NCI-H2227 (cell line): ENCODE measurements at regions not wholly inside any gene's neighbourhood (a gene's known extent, or its start where the extent isn't known, plus 50 kb on each side); places are given as distances from the start of the nearest gene placed in this dataset.

Source experiments
- DNase-seq: peaks from one replicate; lab custom pipeline; 2025; ENCODE audit not compliant: unreplicated experiment; lab: John Stamatoyannopoulos, UW

DNA sequence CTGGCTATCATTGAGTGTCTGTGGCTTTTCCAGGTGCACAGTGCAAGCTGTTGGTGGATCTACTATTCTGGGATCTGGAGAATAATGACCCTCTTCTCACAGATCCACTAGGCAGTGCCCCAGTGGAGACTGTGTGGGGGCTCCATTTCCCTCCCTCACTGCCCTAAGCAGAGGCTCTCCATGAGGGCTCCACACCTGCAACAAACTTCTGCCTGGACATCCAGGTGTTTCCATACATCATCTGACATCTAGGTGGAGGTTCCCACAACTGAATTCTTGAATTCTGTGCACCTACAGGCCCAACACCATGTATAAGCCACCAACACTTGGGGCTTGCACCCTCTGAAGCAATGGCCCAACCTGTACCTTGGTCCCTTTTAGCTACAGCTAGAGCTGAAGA, 775.4 kb upstream of the CDH2 start:
- DNase-seq: no peak

- DNase-seq: no peak
Observed at GRCh38 chr18:28947900-28948299, 771.0 kb upstream of the CDH2 start.

GRCh38 chr18:28946471-28946870, 769.5 kb upstream of the CDH2 start:
- DNase-seq: no peak

DNA sequence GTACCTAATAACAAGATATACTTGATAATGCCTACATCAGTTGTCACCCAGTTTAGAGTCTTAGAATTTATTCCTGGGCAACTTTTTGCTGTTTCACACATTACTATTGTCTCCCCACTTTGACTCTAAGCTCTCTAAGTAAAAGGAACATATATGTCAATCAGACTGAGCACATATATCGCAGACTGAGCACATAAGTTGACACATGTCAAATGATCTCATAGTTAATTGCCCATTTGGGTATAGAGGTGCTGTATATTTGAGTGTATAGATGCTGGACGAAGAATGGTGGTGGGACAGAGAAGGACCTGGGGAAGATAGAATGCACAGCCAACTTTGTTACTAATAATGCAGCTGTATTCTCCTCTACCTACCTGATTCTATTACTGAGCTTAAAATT, 746.0 kb upstream of the CDH2 start:
- no peak for DNase-seq

GRCh38 chr18:28916456-28916855, 739.5 kb upstream of the CDH2 start:
- DNase-seq: no peak

DNA sequence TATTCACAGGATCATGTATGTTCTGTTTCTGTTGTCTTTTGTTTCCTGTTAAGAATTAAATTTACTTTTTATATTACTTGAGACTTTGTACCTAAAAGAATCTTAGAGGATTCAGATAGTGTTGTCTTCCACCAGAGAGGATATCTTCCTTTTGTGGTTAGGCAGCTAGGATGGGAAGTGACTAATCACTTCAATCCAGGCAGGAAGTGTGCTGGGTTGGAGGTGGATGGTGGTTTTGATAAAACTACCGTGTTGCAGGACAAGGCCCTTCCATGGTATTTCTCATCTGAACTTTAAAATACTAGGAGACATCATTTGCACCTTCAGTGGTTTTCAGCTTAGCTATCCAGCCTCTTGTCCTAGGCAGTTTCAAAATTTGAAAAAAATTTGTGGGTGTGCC, 728.6 kb upstream of the CDH2 start:
- DNase-seq: no peak

- DNase-seq: no peak
Observed at GRCh38 chr18:28904789-28905364, 727.9 kb upstream of the CDH2 start.

DNA sequence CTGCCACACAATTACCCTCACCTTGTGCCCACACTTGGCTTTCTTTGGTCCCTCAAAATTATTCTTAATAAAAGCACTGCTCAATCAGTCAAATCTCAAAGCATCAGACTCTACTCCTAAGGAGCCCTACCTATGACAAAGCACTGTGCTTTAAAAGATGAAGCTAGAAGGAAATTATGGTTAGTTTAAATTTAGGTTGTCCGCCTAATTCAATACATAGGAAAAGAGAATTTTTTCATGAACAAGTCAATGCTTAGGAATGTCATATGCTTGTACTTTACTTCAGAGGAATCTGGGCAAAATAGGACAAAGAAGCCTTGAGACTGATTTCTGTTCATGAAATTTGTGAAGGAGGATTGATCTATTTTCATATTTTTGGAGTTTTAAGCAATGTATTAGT, 726.4 kb upstream of the CDH2 start:
- no peak for DNase-seq

- no peak for DNase-seq
Observed at GRCh38 chr18:28890791-28891190, 713.9 kb upstream of the CDH2 start.

DNA sequence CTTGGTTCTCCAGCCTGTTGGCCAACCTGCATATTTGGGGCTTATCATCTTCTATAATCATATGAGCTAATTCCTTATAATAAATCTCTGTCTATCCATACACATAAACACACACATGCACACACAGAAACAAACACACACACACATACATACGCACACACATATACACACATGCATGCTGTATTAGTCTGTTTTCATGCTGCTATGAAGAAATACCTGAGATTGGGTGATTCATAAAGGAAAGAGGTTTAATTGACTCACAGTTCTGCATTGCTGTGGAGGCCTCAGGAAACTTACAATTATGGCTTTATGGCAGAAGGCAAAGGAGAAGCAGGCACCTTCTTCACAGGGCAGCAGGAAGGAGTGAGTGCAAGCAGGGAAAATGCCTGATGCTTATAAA, 707.4 kb upstream of the CDH2 start:
- no peak for DNase-seq

GRCh38 chr18:28880856-28881255, 703.9 kb upstream of the CDH2 start:
- DNase-seq: no peak

GRCh38 chr18:28875059-28875458, 698.1 kb upstream of the CDH2 start:
- no peak for DNase-seq

- no peak for DNase-seq
Observed at GRCh38 chr18:28863396-28863795, 686.5 kb upstream of the CDH2 start.

- DNase-seq: no peak
Observed at GRCh38 chr18:28858248-28858647, 681.3 kb upstream of the CDH2 start.

DNA sequence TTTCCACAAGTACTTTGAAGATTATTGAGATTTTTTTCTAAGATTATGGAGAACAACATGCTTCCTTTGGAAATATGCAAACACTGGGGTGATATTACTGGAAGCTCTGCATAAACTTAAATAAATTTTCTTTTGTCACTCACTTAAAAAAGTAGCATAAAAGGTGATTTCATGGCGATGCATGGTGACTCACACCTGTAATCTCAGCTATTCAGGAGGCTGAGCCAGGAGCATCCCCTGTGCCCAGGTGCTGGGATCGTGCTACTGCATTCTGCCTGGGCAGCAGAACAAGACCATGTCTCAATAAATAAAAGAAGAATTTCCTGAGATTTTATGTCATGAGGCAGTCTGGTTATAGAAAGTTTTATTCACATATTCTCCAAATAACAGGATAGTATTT, 679.1 kb upstream of the CDH2 start:
- no peak for DNase-seq

GRCh38 chr18:28855524-28855923, 678.6 kb upstream of the CDH2 start:
- DNase-seq: no peak

DNA sequence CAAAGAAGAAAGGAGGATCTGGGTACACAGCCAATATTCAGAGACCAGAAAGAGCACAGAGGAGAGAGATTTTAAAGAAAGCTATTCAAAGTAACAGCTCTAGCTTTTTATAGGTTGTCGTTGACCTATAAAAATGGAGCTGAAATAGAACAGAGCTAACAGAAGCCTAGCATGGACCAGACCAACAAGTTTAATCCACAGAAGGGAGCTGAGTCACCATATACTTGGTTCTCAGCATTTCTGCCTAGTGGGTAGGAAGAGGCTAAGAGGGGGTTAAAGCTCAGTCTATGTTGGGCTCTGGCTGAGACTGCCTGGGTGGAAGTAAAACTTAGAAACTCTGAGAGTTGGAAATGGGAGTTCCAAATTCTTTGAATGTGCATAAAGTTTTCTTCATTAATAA, 678.0 kb upstream of the CDH2 start:
- no peak for DNase-seq

DNA sequence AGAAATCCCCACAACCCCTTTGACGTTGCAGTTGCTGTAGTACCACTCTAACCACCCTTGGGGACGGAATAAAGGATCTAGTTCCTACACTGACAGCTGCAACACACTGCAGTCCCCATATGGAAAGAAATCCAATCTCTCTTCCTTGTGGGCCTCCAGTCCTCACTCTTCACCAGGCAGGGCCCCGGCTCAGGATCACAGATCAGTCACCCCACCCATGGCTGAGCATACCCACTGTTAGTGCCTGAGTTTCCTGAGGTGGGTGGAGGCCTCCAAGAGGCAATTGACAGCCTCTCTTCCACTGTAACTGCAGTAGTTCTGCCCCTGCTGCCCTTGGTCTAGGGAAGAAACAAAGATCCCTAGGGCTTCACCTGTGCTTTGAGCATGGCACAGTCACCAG, 670.0 kb upstream of the CDH2 start:
- DNase-seq: no peak

GRCh38 chr18:28837100-28837499, 660.2 kb upstream of the CDH2 start:
- no peak for DNase-seq

- DNase-seq: no peak
Observed at GRCh38 chr18:28834889-28835288, 658.0 kb upstream of the CDH2 start.

GRCh38 chr18:28831908-28832307, 655.0 kb upstream of the CDH2 start:
- no peak for DNase-seq

DNA sequence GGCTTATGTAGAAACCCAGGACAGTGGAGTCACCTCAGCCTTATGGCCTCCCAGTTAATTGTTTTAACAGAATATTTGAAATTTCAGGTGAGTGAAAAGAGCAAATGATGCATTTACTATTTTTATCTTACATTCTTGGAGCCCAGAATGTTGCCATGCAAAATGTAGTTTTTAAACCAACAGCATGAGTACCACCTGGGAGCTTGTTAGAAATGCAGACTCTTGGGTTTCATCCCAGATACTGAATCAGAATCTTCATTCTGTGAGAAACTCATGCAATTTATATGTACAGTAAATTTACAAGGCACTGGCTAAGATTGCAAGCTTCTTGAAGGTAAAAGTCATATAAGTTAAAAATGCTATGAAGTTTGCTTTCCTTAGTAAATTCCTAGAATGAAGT, 654.5 kb upstream of the CDH2 start:
- no peak for DNase-seq

- DNase-seq: no peak
Observed at GRCh38 chr18:28826107-28826506, 649.2 kb upstream of the CDH2 start.

GRCh38 chr18:28824183-28824574, 647.2 kb upstream of the CDH2 start:
- DNase-seq: no peak
